ENCODE measurements at regions not wholly inside any gene's neighbourhood (a gene's known extent, or its start where the extent isn't known, plus 50 kb on each side); places are given as distances from the start of the nearest gene placed in this dataset.

DNA sequence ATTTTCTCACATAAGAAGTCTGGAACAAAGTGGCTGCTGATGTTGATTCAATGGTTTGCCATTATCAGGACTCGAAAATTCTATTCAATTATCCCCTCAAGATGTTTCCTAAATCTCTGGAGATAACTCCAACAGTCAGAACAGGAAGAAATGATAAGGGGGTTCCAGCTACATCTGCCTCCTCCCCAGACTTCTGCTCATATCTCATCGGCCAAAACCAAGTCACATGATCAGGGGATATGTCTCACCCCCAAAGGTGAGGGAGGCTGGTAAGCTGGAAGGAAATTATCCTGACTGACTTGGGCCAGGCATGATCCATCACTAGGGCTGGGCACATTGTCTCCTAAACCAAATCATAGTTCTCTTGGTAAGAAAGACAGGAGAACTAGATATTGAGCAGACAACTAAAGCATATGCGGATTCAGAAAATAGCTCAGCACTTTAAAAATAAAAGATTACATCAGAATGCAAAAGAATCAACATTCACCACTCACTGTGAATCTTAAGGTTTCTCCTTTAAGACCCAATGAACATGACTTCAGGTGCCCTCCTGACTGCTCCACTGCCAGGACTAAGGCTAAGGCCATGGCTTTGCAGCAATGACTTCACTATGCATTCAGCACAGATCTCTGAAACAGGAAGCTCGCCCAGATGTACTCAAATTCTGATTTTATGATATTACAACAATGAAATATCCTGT is 306.3 kb downstream of the ENC1 start:
- ATAC-seq (ENCODE audit: insufficient number of reproducible peaks, low FRiP score, low read depth) = no peak
- Histone ChIP-seq H3K4me3 (no peak overlapping the region), H3K27ac (no peak overlapping the region), H3K36me3 (no peaks in the 10 kb centered on the region), H3K9me3 (no peaks in the 10 kb centered on the region), H3K27me3 (replicated peaks; ENCODE audit: insufficient read depth) (no peaks in the 10 kb centered on the region), H3K4me1 (ENCODE audit: control insufficient read depth in 1 of 2, low read depth in 2 of 2) (no peaks in the 10 kb centered on the region)
- no peak for TF ChIP-seq CTCF (IDR thresholded peaks at IDR 0.05)
- no peak for DNase-seq (ENCODE audit: low spot score)

DNA sequence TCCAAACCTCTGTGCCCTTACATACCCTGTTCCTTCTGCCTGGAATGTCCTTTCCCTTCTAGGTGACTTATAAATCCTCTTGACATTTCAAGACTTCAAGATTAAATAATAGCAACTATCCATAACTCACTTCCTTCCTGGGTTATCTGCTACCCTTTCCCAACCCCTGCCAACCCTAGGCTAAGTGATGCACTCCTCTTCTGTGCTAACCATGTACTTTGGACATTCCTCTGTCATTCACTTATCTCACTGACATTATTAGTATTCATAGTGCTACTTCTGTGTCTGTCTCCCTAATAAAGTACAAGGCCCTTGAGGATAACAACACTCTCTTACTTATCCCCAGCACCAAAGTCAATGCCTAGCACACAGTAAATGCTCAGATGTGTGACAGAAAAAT is 307.1 kb downstream of the ENC1 start:
- no peak for TF ChIP-seq CTCF (IDR thresholded peaks at IDR 0.05)
- Histone ChIP-seq H3K4me3 (no peak overlapping the region), H3K27ac (no peak overlapping the region), H3K9me3 (no peaks in the 10 kb centered on the region), H3K4me1 (ENCODE audit: control insufficient read depth in 1 of 2, low read depth in 2 of 2) (peaks cover 0 to 5% of the 10 kb centered on the region in 2 donors), H3K36me3 (no peaks in the 10 kb centered on the region), H3K27me3 (replicated peaks; ENCODE audit: insufficient read depth) (no peaks in the 10 kb centered on the region)
- DNase-seq (ENCODE audit: low spot score) (no peak), ATAC-seq (ENCODE audit: insufficient number of reproducible peaks, low FRiP score, low read depth) (no peak)

- H3K9me3 ChIP-seq = no peaks in the 10 kb centered on the region
- TF ChIP-seq CTCF (IDR thresholded peaks at IDR 0.05) = no peak
- no peak overlapping the region for H3K27ac ChIP-seq
- ATAC-seq (ENCODE audit: insufficient number of reproducible peaks, low FRiP score, low read depth) = no peak
- no peak for DNase-seq (ENCODE audit: low spot score)
- peaks cover 0 to 11% of the 10 kb centered on the region in 2 donors for H3K4me1 ChIP-seq (ENCODE audit: control insufficient read depth in 1 of 2, low read depth in 2 of 2)
- H3K36me3 ChIP-seq = no peaks in the 10 kb centered on the region
- H3K27me3 ChIP-seq (replicated peaks; ENCODE audit: insufficient read depth) = no peaks in the 10 kb centered on the region
- no peak overlapping the region for H3K4me3 ChIP-seq
Observed at GRCh38 chr5:74332682-74333081, 307.8 kb downstream of the ENC1 start.

DNA sequence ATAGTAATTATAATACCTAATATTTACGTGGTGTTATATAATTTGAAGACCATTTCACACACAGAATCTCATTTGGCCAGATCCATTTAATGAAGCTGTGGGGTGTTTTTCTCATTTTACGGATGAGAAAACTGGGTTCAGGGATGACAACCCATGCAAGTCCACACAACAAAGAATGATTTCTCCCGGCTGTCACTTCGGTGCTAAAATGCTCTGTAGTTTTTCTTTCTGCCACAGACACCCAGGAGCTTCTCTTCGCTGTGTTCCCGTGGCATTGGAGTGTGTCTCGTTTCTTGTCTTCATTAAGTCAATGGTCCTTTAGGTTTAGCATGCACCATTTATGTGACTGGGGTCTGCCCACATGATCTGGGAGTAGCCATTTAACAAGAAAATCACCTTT is 308.5 kb downstream of the ENC1 start:
- TF ChIP-seq CTCF (IDR thresholded peaks at IDR 0.05) = no peak
- Histone ChIP-seq H3K4me1 (ENCODE audit: control insufficient read depth in 1 of 2, low read depth in 2 of 2) (peaks cover 0 to 11% of the 10 kb centered on the region in 2 donors), H3K27ac (no peak overlapping the region), H3K27me3 (replicated peaks; ENCODE audit: insufficient read depth) (no peaks in the 10 kb centered on the region), H3K36me3 (no peaks in the 10 kb centered on the region), H3K4me3 (no peak overlapping the region), H3K9me3 (no peaks in the 10 kb centered on the region)
- DNase-seq (ENCODE audit: low spot score) (no peak), ATAC-seq (ENCODE audit: insufficient number of reproducible peaks, low FRiP score, low read depth) (no peak)

- H3K9me3 ChIP-seq = no peaks in the 10 kb centered on the region
- H3K4me1 ChIP-seq (ENCODE audit: control insufficient read depth in 1 of 2, low read depth in 2 of 2) = peaks cover 0 to 11% of the 10 kb centered on the region in 2 donors
- DNase-seq (ENCODE audit: low spot score) (no peak), ATAC-seq (ENCODE audit: insufficient number of reproducible peaks, low FRiP score, low read depth) (no peak)
- no peak overlapping the region for H3K4me3 ChIP-seq
- no peak for TF ChIP-seq CTCF (IDR thresholded peaks at IDR 0.05)
- no peaks in the 10 kb centered on the region for H3K27me3 ChIP-seq (replicated peaks; ENCODE audit: insufficient read depth)
- no peak overlapping the region for H3K27ac ChIP-seq
- H3K36me3 ChIP-seq = no peaks in the 10 kb centered on the region
Observed at GRCh38 chr5:74328221-74328630, 312.3 kb downstream of the ENC1 start.

Measured in thoracic aorta (tissue), 2 donors.